ENCODE measurements at regions not wholly inside any gene's neighbourhood (a gene's known extent, or its start where the extent isn't known, plus 50 kb on each side); places are given as distances from the start of the nearest gene placed in this dataset.

DNA sequence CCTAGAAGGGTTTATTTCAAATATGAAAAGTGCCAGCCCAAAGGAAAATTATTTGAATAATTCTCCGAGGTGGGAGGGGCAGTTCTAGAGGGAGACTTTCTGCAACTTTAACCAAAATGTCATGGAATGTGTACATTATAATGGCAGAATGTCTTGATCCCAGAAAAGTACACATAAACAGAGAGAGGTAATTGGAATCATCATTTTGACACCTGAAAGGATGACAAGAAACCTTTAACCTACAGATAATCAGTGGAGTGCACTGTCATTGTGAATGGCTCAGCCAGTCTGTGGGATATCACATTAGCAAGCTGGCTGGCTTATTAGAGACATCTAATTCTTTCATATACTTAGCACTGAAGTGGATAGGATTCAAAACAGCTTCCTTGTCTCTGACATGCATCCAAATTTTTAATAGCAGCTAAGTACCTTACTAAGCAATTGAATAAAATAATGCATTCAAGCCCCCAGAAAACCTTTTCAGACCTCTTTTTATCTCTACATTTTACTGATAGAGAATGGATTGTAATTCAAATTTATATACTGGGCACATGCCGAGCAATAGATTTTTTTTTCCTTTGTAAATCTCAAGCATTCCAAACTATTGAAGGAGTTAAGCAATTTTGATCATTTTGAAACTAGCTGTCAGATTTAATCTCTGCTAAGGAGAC lies 468.6 kb downstream of the COG6 start:
- DNase-seq, result no peak

GRCh38 chr13:40124633-40125015 lies 469.2 kb downstream of the COG6 start:
- no peak for DNase-seq

DNA sequence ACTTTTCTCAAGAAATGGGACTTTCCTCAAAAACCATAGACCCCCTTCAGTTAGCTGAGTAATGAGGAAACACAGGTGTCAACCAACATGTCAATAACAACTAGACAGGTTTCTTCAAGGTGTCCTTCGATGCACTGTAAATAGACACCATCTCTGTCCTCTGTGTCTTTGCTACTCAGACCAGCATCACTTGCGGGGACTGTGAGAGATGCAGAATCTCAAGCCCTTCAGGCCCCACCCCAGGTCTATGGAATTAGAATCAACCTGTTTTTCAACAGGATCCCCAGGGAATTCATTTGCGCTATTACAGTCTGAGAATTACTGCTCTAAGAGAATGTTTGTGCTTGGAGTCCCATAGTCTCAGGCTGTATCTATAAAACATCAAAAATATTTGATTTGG lies 469.9 kb downstream of the COG6 start:
- no peak for DNase-seq

GRCh38 chr13:40126306-40127085 lies 471.0 kb downstream of the COG6 start:
- no peak for DNase-seq

DNA sequence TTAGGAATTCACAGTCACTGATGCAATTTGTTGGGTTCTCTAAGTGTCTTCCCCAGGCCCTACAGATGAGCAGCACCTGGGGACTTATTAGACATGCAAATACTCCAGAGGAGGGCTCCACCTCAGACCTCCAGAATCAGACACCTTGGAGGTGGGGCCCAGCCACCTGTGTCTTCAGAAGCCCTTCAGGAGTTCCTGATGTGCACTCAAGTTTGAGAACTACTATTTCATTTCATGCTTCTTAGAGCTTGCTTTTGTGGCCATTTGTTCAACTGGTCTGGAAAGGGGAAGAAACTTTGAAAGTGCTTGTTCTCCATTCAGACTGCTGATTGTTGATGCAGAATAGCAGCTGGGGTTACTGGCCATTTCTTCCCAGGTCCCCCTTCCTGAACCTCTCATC lies 472.0 kb downstream of the COG6 start:
- no peak for DNase-seq

GRCh38 chr13:40127925-40128324 lies 472.5 kb downstream of the COG6 start:
- DNase-seq, result no peak

- no peak for DNase-seq
Observed at GRCh38 chr13:40129467-40129866, 474.0 kb downstream of the COG6 start.

DNA sequence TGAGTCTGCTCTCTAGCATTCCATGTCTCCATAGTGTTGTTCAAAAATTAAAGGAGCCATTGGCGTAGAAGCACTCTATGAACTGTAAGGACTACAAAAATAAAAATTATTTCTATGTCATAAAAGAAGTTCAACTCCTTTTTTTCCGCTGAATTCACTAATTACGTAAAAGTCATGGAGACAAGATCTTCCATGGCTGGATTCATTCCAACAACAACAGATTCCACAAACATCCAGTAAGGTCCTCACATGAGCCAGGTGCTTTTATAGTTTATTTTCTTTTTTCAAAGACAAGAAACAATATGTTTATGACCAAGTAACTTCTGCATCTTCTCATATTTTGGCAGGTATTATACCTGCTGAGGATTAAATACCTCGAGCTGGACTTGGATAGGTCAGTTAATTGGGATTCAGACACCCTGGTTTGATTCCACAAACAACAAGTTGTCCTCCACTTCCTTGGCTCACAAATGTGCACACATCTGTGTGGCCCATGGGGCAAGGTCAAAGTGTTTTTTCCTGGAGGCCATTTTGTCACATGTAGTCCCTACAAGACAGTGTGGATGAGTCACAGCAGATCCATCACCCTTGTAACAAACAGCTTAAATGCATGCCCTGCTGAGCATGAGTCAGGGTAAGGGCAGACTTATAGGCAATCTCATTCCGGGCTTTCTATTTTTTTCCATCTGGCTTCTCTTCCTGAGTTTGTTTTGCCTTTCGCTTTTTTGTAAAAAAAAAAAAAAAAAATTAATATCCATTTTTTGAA lies 475.6 kb downstream of the COG6 start:
- DNase-seq, result peak in 1 of 2 experiments; percentile 10

DNA sequence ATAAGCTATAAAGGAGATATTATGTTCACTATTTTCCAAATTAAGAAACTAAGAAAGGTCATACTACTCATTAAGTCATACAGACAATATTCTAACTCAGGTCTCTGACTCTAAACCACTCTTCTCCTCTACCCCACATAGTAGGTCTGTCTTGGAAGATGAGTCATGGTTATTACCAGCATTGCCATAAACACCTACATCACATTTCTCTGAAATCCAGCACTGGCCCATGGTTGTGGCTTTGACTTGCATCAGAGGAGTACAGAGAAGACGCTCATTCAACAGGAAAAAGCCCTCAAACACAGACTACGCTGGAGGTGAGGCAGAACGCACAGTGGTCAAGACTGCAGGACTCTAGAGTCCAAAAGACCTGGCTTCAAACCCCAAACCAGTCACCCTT lies 476.8 kb downstream of the COG6 start:
- no peak for DNase-seq

DNA sequence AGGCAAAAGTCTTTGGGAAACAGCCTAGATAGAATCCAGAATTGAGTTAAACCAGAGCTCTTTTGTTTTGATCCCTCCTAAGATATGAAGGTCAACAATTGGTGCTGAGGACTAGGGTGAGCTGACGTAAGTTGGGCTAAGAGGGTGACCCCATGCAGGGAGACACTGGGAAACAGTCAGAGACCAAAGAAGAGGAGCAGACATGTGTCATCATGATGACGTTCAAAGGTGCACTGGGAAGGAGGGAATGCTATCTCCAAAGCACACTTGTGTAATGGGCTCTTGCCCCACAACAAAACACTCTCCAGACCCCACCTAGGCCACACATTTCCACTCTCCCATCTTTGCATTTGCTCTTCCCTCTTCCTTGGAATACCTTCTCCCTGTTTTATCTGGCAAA lies 481.4 kb downstream of the COG6 start:
- no peak for DNase-seq

GRCh38 chr13:40137400-40137799 lies 481.9 kb downstream of the COG6 start:
- DNase-seq, result no peak

GRCh38 chr13:40139896-40140520 lies 484.5 kb downstream of the COG6 start:
- no peak for DNase-seq

DNA sequence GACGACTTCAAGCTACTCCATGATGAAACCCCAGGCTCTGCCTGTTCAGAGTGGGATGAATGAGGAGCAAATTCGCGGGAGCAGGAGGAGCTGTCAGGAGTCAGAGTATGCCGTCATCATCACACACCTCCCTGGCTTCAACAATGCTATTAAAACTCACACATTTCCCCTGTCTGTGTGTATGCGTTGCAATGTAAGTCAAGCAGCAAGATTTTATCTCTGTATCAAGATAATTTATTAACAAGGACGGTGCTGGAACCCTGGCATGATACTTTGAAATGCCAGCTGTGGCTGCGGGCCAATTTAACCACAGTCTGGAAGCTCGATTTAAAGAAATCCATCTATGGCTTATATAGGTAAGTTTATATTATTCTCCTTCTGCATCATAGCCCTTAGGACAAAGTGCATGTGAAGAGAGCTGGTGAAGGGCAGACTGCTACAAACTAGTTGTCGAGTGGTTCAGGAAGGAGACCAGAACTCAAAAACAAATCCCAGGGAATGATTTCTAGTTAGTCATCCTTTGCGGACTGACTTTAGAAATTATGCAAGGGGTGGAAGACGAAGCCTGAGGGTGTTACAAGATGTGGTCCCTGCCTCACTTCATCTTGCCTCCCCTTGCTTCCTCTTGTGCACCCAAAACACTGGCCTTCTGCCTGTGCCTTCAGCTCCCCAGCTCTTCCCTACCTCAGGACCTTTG lies 486.5 kb downstream of the COG6 start:
- DNase-seq, result no peak

DNA sequence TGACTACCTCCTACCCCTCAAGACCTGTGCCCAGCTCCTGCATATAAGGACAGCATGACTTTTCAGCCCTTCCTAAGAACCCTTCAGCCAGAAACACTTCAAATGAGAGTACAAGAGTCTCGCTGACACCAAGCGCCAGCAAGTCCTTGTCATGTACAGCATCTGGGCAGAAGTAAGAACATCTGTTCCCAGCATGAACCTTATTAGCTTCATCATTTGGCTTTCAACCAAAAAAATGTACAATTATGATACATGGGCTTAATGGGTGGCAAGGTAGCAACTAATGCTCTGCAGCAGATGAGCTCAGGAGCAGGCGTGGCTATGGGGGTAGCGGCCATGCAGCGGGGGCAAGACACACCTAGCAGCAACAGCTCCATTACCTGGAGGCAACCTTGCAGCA lies 487.6 kb downstream of the COG6 start:
- no peak for DNase-seq

GRCh38 chr13:40143559-40143958 lies 488.1 kb downstream of the COG6 start:
- no peak for DNase-seq

DNA sequence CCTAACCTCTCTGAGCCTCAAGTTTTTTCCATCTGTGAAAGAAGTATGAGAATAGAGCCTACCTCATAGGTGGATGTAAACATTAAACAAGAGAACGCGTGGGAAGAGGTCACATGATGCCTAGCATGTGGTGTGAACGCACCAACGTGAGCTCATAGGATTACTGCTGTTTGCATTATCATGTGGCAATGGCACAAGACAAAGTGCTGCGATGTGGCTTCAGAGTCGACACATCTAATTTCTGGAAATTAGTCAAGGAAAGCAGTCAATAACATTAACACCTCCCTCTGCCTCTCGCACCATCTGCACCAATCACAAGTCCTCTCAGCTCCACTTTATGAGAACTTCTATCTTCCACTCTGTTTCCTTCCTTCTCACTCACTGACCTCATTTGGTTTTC lies 489.7 kb downstream of the COG6 start:
- DNase-seq, result no peak

GRCh38 chr13:40146063-40146462 lies 490.6 kb downstream of the COG6 start:
- no peak for DNase-seq

- DNase-seq, result no peak
Observed at GRCh38 chr13:40146611-40147117, 491.2 kb downstream of the COG6 start.

DNA sequence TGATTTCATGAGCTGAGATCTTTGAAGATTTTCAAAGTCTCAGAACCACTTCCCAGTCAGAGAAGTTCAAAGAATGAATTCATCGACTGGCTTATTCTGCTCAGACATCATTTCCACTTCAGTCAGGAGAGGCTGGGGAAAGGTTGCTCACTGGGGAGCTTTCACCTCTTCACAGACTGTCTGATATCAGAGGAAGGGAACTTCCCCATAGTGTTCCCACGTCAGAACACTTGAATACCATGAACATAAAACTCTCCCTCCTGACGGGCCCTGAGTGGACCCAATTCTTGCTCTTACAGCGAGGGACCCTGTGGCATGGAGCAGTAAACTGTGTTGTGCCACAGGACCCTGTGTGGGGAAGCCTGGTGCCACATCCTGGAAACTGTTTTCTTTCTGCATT lies 492.6 kb downstream of the COG6 start:
- no peak for DNase-seq

- no peak for DNase-seq
Observed at GRCh38 chr13:40148742-40149141, 493.3 kb downstream of the COG6 start.

DNA sequence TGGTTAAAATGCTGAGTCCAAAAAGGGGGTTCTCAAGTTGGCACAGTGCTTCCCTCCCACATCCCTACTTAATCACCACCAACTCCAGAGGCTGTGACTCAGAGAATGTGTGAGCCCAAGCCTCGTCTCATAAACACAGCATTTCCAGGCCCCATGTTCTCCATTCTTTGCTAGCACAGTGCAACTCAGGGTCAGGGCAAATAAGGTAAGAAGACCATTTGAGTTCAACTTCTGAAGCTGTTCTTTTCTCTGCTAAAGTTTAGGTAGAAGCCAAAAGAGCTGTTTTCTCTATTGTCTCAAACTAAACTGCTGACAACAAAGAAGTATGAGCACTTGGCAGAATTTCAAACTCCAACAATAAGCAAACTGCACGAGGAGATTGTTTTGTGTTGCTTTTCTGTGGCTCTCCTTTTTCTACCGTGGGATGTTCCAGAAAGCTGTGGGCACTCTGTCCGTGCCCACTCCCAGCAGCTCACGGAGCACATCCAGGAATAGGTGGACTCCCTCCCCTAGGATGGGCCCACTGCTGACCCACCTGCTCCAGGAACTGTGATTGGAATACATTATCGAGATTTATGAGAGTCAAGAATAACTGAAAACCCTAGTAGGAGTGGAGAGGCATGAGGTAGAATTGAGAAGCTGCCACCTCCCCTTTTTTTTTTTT lies 494.3 kb downstream of the COG6 start:
- no peak for DNase-seq

DNA sequence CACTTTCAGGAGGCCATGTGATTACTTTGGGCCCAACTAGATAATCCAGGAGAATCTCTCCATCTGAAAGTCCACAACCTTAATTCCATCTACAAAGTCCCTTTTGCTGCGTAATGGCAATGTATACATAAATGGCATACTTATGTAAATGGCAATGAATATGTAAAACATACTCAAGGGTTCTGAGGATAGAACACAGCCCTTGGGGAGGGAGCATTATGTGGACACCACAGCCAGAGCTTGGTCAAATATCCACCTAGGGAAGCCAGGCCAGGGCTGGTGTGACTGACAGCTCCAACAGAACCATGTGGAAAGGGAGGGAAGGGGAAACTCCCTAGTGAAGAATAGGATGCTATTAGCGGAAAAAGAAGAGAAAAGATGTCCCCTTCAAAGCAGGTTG lies 496.2 kb downstream of the COG6 start:
- no peak for DNase-seq

Measured in SW 1271 (cell line).